ENCODE measurements at regions not wholly inside any gene's neighbourhood (a gene's known extent, or its start where the extent isn't known, plus 50 kb on each side); places are given as distances from the start of the nearest gene placed in this dataset.

GRCh38 chr7:19405541-19405940 lies 260.3 kb upstream of the FERD3L start:
- in situ Hi-C loops (cut with HindIII; ENCODE audit: low pct_unique_long_range_greater_than_20kb, low sequenced_read_pairs): no loop called here
- DNase-seq (ENCODE audit: low read depth): no peak

GRCh38 chr7:19404912-19405329 lies 259.7 kb upstream of the FERD3L start:
- in situ Hi-C loops (cut with HindIII; ENCODE audit: low pct_unique_long_range_greater_than_20kb, low sequenced_read_pairs): no loop called here
- peak; percentile 94 for DNase-seq (ENCODE audit: low read depth)

- DNase-seq (ENCODE audit: low read depth): no peak
- in situ Hi-C loops (cut with HindIII; ENCODE audit: low pct_unique_long_range_greater_than_20kb, low sequenced_read_pairs): no loop called here
These were observed 258.5 kb upstream of the FERD3L start for GRCh38 chr7:19403691-19404090.

- in situ Hi-C loops (cut with HindIII; ENCODE audit: low pct_unique_long_range_greater_than_20kb, low sequenced_read_pairs): no loop called here
- no peak for DNase-seq (ENCODE audit: low read depth)
These were observed 256.2 kb upstream of the FERD3L start for GRCh38 chr7:19401461-19401860.

GRCh38 chr7:19400758-19401254 lies 255.6 kb upstream of the FERD3L start:
- in situ Hi-C loops (cut with HindIII; ENCODE audit: low pct_unique_long_range_greater_than_20kb, low sequenced_read_pairs): no loop called here
- no peak for DNase-seq (ENCODE audit: low read depth)

GRCh38 chr7:19397911-19398310 lies 252.7 kb upstream of the FERD3L start:
- in situ Hi-C loops (cut with HindIII; ENCODE audit: low pct_unique_long_range_greater_than_20kb, low sequenced_read_pairs): no loop called here
- no peak for DNase-seq (ENCODE audit: low read depth)

GRCh38 chr7:19392246-19392645 lies 247.0 kb upstream of the FERD3L start:
- in situ Hi-C loops (cut with HindIII; ENCODE audit: low pct_unique_long_range_greater_than_20kb, low sequenced_read_pairs): no loop called here

GRCh38 chr7:19390795-19391194 lies 245.6 kb upstream of the FERD3L start:
- in situ Hi-C loops (cut with HindIII; ENCODE audit: low pct_unique_long_range_greater_than_20kb, low sequenced_read_pairs): no loop called here
- DNase-seq (ENCODE audit: low read depth): no peak

More at GRCh38 chr7:19392246-19392645, 247.0 kb upstream of the FERD3L start:
- DNase-seq (ENCODE audit: low read depth): peak; percentile 79

GRCh38 chr7:19381321-19381720 lies 236.1 kb upstream of the FERD3L start:
- in situ Hi-C loops (cut with HindIII; ENCODE audit: low pct_unique_long_range_greater_than_20kb, low sequenced_read_pairs): no loop called here

GRCh38 chr7:19378345-19378714 lies 233.1 kb upstream of the FERD3L start:
- DNase-seq (ENCODE audit: low read depth): no peak
- in situ Hi-C loops (cut with HindIII; ENCODE audit: low pct_unique_long_range_greater_than_20kb, low sequenced_read_pairs): no loop called here

More at GRCh38 chr7:19381321-19381720, 236.1 kb upstream of the FERD3L start:
- DNase-seq (ENCODE audit: low read depth): no peak

GRCh38 chr7:19377611-19378344 lies 232.6 kb upstream of the FERD3L start:
- DNase-seq (ENCODE audit: low read depth): no peak
- in situ Hi-C loops (cut with HindIII; ENCODE audit: low pct_unique_long_range_greater_than_20kb, low sequenced_read_pairs): no loop called here

- in situ Hi-C loops (cut with HindIII; ENCODE audit: low pct_unique_long_range_greater_than_20kb, low sequenced_read_pairs): no loop called here
- no peak for DNase-seq (ENCODE audit: low read depth)
These were observed 231.3 kb upstream of the FERD3L start for GRCh38 chr7:19376538-19376937.

- no peak for DNase-seq (ENCODE audit: low read depth)
- in situ Hi-C loops (cut with HindIII; ENCODE audit: low pct_unique_long_range_greater_than_20kb, low sequenced_read_pairs): no loop called here
These were observed 230.8 kb upstream of the FERD3L start for GRCh38 chr7:19375976-19376375.

- DNase-seq (ENCODE audit: low read depth): no peak
- in situ Hi-C loops (cut with HindIII; ENCODE audit: low pct_unique_long_range_greater_than_20kb, low sequenced_read_pairs): no loop called here
These were observed 228.1 kb upstream of the FERD3L start for GRCh38 chr7:19373334-19373733.

- in situ Hi-C loops (cut with HindIII; ENCODE audit: low pct_unique_long_range_greater_than_20kb, low sequenced_read_pairs): no loop called here
These were observed 224.6 kb upstream of the FERD3L start for GRCh38 chr7:19369806-19370205.

GRCh38 chr7:19369182-19369581 lies 224.0 kb upstream of the FERD3L start:
- in situ Hi-C loops (cut with HindIII; ENCODE audit: low pct_unique_long_range_greater_than_20kb, low sequenced_read_pairs): no loop called here
- DNase-seq (ENCODE audit: low read depth): no peak

More at GRCh38 chr7:19369806-19370205, 224.6 kb upstream of the FERD3L start:
- no peak for DNase-seq (ENCODE audit: low read depth)

GRCh38 chr7:19368491-19368925 lies 223.3 kb upstream of the FERD3L start:
- in situ Hi-C loops (cut with HindIII; ENCODE audit: low pct_unique_long_range_greater_than_20kb, low sequenced_read_pairs): no loop called here
- DNase-seq (ENCODE audit: low read depth): no peak

GRCh38 chr7:19364950-19365349 lies 219.7 kb upstream of the FERD3L start:
- DNase-seq (ENCODE audit: low read depth): no peak
- in situ Hi-C loops (cut with HindIII; ENCODE audit: low pct_unique_long_range_greater_than_20kb, low sequenced_read_pairs): no loop called here

GRCh38 chr7:19362099-19362498 lies 216.9 kb upstream of the FERD3L start:
- in situ Hi-C loops (cut with HindIII; ENCODE audit: low pct_unique_long_range_greater_than_20kb, low sequenced_read_pairs): no loop called here
- no peak for DNase-seq (ENCODE audit: low read depth)

GRCh38 chr7:19353180-19353579 lies 208.0 kb upstream of the FERD3L start:
- in situ Hi-C loops (cut with HindIII; ENCODE audit: low pct_unique_long_range_greater_than_20kb, low sequenced_read_pairs): no loop called here
- DNase-seq (ENCODE audit: low read depth): no peak
